SK-N-SH treated with all-trans-retinoic acid at 6 μM for 48 hours (cell line): ENCODE measurements at regions not wholly inside any gene's neighbourhood (a gene's known extent, or its start where the extent isn't known, plus 50 kb on each side); places are given as distances from the start of the nearest gene placed in this dataset.

Source experiments
- ATAC-seq: fragments of 200-7000 bp; cut with Tn5 transposase; 3 replicates; pipeline ENCODE4 v1.9.1; 2020; ENCODE audit warnings: mild to moderate bottlenecking, moderate library complexity
- ARNTL ChIP-seq: fragments of 450-650 bp; formaldehyde crosslinking; IDR thresholded peaks from 2 replicates; pipeline ENCODE4 v1.5.0; 2020; ENCODE audit warnings: low read depth, mild to moderate bottlenecking, moderate library complexity, borderline replicate concordance
- BACH2 ChIP-seq: fragments of 250-450 bp; sonication (Bioruptor Pico); IDR thresholded peaks from 2 replicates; pipeline ENCODE4 v1.9.0; 2021; ENCODE audit warnings: mild to moderate bottlenecking, borderline replicate concordance
- CREB5 ChIP-seq: fragments of 250-450 bp; sonication (Bioruptor Pico); IDR thresholded peaks from 2 replicates; pipeline ENCODE4 v1.5.1; 2020; ENCODE audit warnings: low read depth, mild to moderate bottlenecking, moderate library complexity
- ESRRG ChIP-seq: fragments of 250-450 bp; sonication (Bioruptor Pico); IDR thresholded peaks from 2 replicates; pipeline ENCODE4 v1.6.1; 2021; ENCODE audit warnings: mild to moderate bottlenecking
- GLIS3 ChIP-seq: fragments of 250-450 bp; sonication (Bioruptor Pico); IDR thresholded peaks from 2 replicates; pipeline ENCODE4 v1.5.0; 2020; ENCODE audit warnings: mild to moderate bottlenecking, moderate library complexity
- ISL1 ChIP-seq: fragments of 250-450 bp; sonication (Bioruptor Pico); IDR thresholded peaks from 2 replicates; pipeline ENCODE4 v2.1.2; 2022; ENCODE audit warnings: mild to moderate bottlenecking, moderate library complexity
- PATZ1 ChIP-seq: fragments of 250-450 bp; sonication (Bioruptor Pico); IDR thresholded peaks from 2 replicates; pipeline ENCODE4 v1.8.0; 2020; ENCODE audit warnings: mild to moderate bottlenecking, moderate library complexity, borderline replicate concordance
- POU6F1 ChIP-seq: fragments of 250-450 bp; sonication (Bioruptor Pico); IDR thresholded peaks from 2 replicates; pipeline ENCODE4 v1.8.0; 2021; ENCODE audit warnings: low read depth, mild to moderate bottlenecking, moderate library complexity, borderline replicate concordance
- PPARA ChIP-seq: fragments of 250-450 bp; sonication (Bioruptor Pico); IDR thresholded peaks from 2 replicates; pipeline ENCODE4 v1.5.0; 2020; ENCODE audit warnings: mild to moderate bottlenecking, borderline replicate concordance
- RARB ChIP-seq: fragments of 250-450 bp; sonication (Bioruptor Pico); IDR thresholded peaks from 2 replicates; pipeline ENCODE4 v1.8.0; 2021; ENCODE audit warnings: mild to moderate bottlenecking, moderate library complexity
- SNAI2 ChIP-seq: fragments of 250-450 bp; sonication (Bioruptor Pico); IDR thresholded peaks from 2 replicates; pipeline ENCODE4 v1.5.0; 2020; ENCODE audit warnings: mild to moderate bottlenecking, moderate library complexity
- TOX ChIP-seq: fragments of 250-450 bp; sonication (Bioruptor Pico); IDR thresholded peaks from 2 replicates; pipeline ENCODE4 v1.8.0; 2021; ENCODE audit warnings: mild to moderate bottlenecking, moderate library complexity, borderline replicate concordance
- TSHZ2 ChIP-seq: fragments of 250-450 bp; sonication (Bioruptor Pico); IDR thresholded peaks from 2 replicates; pipeline ENCODE4 v1.5.0; 2020; ENCODE audit warnings: mild to moderate bottlenecking, moderate library complexity
- ZFP3 ChIP-seq: fragments of 250-450 bp; sonication (Bioruptor Pico); IDR thresholded peaks from 2 replicates; pipeline ENCODE4 v1.5.0; 2020; ENCODE audit warnings: mild to moderate bottlenecking, moderate library complexity
- ZFP30 ChIP-seq: fragments of 450-650 bp; formaldehyde crosslinking; IDR thresholded peaks from 2 replicates; pipeline ENCODE4 v1.5.0; 2022; ENCODE audit warnings: mild to moderate bottlenecking, moderate library complexity
- ZNF565 ChIP-seq: fragments of 450-650 bp; formaldehyde crosslinking; conservative IDR thresholded peaks from 2 replicates; pipeline ENCODE4 v1.5.0; 2020; ENCODE audit warnings: low read depth, mild to moderate bottlenecking, moderate library complexity
- ZNF70 ChIP-seq: fragments of 450-650 bp; formaldehyde crosslinking; IDR thresholded peaks from 2 replicates; pipeline ENCODE4 v1.5.0; 2020; ENCODE audit warnings: mild to moderate bottlenecking, moderate library complexity
- ZNF8 ChIP-seq: fragments of 450-650 bp; formaldehyde crosslinking; IDR thresholded peaks from 2 replicates; pipeline ENCODE4 v1.5.0; 2020; ENCODE audit warnings: mild to moderate bottlenecking, moderate library complexity

- TF ChIP-seq PATZ1 (CRISPR knock-in tag) (no peak), ARNTL (CRISPR knock-in tag) (no peak), SNAI2 (CRISPR knock-in tag) (no peak), ZNF565 (CRISPR knock-in tag) (no peak), GLIS3 (CRISPR knock-in tag) (no peak), POU6F1 (CRISPR knock-in tag) (no peak), ISL1 (no peak), ZFP30 (no peak), ZNF70 (CRISPR knock-in tag) (no peak), TSHZ2 (no peak), CREB5 (no peak), ESRRG (no peak), ZNF8 (CRISPR knock-in tag) (no peak), PPARA (no peak), BACH2 (CRISPR knock-in tag) (no peak), RARB (CRISPR knock-in tag) (no peak)
- ATAC-seq: no peak
Observed at GRCh38 chr7:47170516-47170915, 411.4 kb downstream of the TNS3 start.

DNA sequence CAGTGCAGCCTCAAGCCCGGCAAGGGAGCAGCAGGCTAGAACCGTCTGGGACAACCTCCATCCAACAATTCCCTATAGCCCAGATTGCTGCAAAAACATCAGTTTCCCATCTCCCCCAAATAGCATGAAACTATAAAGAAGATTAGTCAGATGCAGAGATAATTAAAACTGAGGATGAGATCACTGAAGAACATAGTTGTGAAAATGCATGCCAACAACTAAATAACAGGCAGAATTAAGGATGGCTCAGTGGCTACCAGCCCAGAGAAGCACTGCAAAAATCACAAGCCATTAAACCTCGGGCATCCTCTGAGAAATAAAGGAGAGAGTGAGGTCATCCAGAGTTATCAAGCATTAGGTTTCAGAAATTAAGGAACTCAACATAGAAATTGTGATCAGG lies 427.1 kb downstream of the TNS3 start:
- no peak for TF ChIP-seq PATZ1 (CRISPR knock-in tag)
- no peak for TF ChIP-seq GLIS3 (CRISPR knock-in tag)
- TF ChIP-seq BACH2 (CRISPR knock-in tag): no peak
- TF ChIP-seq ZFP3: no peak
- no peak for ATAC-seq

DNA sequence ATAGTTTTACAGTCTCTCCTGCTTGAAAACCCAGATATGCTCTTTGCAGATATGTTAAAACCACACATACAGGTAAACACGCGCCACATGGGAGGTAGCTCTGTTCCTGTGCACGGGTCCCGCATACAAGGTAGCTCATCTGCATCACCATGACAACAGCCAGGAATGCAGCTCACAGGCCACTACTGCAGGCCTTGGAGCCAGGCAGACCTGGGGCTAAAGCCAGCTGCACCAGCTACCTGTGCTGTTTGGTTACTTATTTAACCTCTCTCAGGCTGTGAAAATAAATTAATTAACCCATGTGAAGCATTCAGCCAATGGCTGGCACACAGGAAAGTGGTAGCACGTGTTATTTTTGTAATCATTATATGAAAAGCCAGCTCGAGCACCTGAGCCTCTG lies 428.3 kb downstream of the TNS3 start:
- TF ChIP-seq ISL1 (no peak), ZFP30 (no peak), ZFP3 (no peak), CREB5 (no peak), TOX (CRISPR knock-in tag) (no peak), ESRRG (no peak), TSHZ2 (no peak), ZNF70 (CRISPR knock-in tag) (no peak), ZNF8 (CRISPR knock-in tag) (no peak), SNAI2 (CRISPR knock-in tag) (no peak)
- peak; percentile 53 for ATAC-seq
